Superior temporal gyrus (tissue), 1 donor: ENCODE measurements at regions not wholly inside any gene's neighbourhood (a gene's known extent, or its start where the extent isn't known, plus 50 kb on each side); places are given as distances from the start of the nearest gene placed in this dataset.
"Not testable (repeated sequence)": the region's sequence is repeated elsewhere in the genome, so short reads cannot be mapped to it uniquely, and the experiment has no call there.

ENCODE experiments used
- DNase-seq: peaks from one replicate; pipeline ENCODE4 v3.0.0-alpha.2; 2016; ENCODE audit errors: extremely low spot score

GRCh38 chr5:42241636-42242035 is 181.6 kb upstream of the GHR start:
- no peak for DNase-seq

GRCh38 chr5:42242210-42242609 is 181.0 kb upstream of the GHR start:
- DNase-seq: no peak

GRCh38 chr5:42242881-42243485 is 180.3 kb upstream of the GHR start:
- DNase-seq: no peak

- no peak for DNase-seq
These were observed 170.9 kb upstream of the GHR start for GRCh38 chr5:42252306-42252705.

DNA sequence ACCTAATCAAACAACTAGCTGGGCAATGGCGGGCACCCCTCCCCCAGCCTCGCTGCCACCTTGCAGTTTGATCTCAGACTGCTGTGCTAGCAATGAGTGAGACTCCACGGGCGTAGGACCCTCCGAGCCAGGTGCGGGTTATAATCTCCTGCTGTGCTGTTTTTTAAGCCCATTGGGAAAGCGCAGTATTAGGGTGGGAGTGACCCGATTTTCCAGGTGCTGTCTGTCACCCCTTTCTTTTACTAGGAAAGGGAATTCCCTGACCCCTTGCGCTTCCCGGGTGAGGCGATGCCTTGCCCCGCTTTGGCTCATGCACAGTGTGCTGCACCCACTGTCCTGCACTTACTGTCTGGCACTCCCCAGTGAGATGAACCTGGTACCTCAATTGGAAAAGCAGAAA is 163.3 kb upstream of the GHR start:
- DNase-seq: not testable (repeated sequence)

GRCh38 chr5:42267091-42267490 is 156.1 kb upstream of the GHR start:
- DNase-seq: no peak

DNA sequence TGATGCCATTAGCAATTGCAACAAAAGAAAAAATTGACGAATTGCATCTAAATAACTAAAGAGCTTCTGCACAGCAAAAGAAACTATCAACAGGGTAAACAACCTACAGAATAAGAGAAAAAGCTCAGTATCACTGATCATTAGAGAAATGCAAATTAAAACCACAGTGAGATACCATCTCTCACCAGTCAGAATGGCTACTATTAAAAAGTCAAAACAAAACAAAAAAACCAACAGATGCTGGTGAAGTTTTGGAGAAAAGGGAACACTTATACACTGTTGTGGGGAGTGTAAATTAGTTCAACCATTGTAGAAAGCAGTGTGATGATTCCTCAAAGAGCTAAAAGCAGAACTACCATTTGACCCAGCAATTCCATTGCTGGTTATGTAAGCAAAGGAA is 155.1 kb upstream of the GHR start:
- DNase-seq: not testable (repeated sequence)

- DNase-seq: no peak
These were observed 154.6 kb upstream of the GHR start for GRCh38 chr5:42268630-42269029.

DNA sequence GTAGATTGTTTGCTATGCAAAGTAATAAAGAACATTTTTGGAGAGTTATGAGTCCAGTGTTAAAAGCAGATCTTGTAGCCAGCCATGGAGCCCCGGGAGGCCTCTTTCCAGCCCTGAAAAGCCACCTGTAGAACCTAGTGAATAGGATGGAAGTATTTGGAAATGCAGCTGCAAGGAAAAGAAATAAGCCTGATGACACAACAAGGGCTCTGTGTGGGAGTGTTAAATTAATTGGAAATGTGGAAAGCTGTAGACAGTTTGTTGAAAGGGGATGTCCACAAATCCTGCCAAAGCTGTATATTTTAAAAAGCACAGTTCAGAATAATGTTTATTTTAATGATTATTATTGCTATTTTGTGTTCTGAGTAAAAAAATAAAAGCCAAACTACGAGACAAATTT is 152.5 kb upstream of the GHR start:
- DNase-seq: no peak

GRCh38 chr5:42274913-42275312 is 148.3 kb upstream of the GHR start:
- no peak for DNase-seq

DNA sequence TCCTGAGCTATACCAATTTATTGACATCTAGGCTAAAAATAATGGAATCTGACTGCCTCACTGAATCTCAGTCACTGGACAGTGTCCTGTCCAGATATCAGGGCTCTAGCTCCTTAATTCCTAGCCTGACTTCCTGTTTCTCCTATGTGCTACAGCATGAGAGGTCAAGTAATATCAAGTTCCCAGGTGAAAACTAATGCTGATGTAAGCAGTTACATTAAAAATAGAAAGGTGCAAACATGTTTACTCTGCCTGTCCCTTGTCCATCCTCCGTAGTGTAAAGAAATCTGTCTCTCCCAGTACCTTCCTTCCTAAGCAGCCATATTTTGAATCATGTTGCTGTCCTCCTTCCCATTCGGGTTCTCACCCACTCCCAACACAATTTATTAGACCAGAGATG is 145.9 kb upstream of the GHR start:
- no peak for DNase-seq

DNA sequence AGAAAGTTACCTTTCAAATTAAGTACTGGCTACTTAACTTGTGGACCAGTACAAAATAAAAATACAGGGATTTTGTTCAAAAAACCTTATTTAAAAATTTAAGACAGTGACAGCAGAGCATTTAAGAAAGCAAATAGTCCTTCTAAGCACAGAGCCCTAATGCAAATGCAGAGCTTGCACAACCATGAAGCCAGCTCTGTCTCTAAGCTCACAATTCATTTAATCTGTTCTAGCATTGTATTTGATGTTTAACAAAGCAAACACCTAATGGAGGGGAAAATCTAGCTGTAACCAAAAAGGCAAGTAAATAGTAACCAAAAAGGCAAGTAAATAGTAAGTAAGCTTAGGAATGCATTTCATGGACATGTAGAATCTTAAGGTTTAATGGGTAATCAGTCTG is 138.7 kb upstream of the GHR start:
- DNase-seq: no peak

GRCh38 chr5:42285230-42285629 is 138.0 kb upstream of the GHR start:
- DNase-seq: no peak

DNA sequence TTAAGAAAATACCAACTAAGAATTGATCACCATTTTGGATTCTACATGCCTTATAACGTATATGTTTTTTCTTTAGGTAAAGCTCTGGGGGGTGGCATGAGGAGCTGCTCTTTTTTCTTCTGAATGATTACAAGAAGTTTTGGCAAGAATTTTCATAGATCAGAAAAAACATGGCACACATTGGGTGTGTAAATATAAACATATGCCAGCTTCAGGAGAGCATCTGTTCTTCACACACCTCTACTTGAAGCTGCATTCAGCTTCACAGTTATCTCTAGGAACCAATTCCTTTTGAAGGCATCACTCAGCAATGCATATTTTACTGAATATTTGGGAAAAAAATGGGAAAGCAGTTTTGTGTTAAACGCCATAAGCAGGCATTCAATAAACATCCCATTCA is 122.7 kb upstream of the GHR start:
- DNase-seq: no peak

DNA sequence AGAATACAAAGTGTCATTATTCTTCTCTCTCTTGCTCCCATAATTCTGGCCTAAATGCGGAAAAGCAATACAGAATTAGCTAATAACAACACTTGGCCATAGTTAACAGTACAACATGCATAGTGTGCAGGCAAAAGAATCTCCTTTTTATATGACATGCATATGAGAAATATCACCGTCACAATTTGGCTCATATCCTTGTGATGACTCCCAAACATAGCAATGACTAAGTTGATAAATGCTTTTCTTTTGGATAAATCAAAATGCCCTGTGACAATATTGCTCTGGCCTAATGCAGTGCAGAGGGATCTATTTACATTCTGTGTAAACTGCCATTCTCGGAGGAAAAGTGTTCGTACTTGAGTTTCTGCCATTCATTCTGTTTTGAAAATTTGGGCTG is 121.9 kb upstream of the GHR start:
- no peak for DNase-seq

DNA sequence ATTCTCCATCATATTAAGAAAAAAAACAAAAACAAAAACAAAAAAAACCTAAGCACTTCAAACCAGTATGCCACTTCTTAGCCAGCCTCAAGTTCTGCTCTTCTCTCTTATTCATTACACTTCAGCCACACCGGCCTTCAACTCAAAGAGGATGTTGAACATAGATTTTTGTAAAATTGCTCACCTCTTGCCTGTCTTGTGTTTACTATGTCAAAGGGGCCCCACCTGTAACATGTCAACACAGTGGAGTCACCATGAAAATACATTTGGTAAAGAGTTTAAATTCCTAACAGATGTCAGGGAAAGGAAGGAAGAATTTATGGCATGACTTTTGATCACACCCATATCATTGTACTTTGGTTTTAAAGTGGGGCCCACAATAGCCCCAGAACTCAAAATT is 121.1 kb upstream of the GHR start:
- no peak for DNase-seq

DNA sequence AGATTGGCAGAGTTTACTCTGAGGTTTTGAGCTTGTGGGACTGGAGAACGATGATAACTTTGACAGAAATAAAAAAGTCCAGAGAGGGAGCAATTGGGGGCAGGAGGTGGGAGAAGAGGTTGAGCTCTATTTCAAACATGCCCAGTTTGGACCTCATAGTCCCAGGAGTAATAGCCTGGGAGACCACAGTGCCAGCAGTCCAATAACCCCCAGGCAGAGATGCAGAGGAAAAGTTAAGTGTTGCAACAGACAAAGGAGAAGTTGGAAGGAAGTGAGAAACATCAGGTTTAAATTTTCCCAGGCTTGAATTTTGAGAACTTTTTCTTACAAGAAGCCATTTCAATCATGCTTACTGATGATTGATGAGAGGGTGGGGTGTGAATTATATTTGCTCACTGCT is 117.0 kb upstream of the GHR start:
- no peak for DNase-seq

DNA sequence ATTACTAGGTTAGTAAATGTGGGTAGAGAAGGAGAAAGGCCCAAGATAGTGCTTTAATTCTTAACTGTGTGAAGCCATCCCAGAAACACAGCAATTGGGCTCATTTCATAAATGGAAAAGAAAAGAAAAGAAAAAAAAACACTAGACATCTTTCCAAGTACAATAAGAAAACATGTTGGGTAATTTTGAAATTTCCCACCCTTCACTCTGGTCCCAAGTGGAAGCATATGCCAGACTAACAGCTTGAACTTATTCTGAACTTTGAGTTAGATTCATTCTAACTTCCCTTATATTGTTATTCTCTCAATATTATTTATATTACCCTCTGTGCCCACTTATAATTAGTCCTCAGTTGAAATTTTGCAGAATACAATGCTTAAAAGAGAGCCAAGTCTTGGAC is 113.4 kb upstream of the GHR start:
- DNase-seq: no peak

DNA sequence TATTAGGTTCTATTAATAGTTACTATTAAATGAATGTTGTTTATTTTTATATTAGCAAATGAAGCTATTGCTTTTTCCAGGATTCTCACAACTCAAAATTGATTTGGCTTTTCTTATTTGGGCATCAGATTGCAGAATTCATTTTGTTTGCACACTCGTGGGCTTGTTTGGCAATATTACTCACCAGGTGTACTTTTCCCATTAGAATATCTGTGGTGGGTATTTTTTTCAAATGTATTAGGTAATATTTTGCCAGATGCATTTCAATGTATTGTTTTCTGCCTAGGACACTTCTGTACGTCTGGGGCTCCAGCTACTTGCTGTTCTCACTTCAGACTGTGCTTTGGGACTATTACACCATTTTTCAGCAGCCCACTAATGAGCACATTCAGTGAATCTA is 108.0 kb upstream of the GHR start:
- DNase-seq: no peak

GRCh38 chr5:42317575-42317974 is 105.7 kb upstream of the GHR start:
- no peak for DNase-seq

DNA sequence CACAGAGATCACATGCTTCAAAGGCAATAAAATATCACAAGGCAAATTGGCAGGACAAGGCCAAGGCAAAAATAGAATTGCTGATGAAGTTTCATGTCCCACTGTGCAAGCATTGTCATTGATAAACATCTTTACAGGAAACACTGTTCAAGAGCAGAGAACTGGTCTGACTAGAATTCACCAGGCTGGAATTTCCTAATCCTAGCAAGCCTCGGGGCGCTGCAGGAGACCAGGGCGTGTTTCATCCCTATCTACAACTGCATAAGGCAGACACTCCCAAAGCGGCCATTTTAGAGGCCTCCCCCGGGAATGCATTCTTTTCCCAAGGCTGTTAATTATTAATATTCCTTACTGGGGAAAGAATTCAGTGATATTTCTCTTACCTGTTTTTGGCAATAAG is 103.7 kb upstream of the GHR start:
- not testable (repeated sequence) for DNase-seq

DNA sequence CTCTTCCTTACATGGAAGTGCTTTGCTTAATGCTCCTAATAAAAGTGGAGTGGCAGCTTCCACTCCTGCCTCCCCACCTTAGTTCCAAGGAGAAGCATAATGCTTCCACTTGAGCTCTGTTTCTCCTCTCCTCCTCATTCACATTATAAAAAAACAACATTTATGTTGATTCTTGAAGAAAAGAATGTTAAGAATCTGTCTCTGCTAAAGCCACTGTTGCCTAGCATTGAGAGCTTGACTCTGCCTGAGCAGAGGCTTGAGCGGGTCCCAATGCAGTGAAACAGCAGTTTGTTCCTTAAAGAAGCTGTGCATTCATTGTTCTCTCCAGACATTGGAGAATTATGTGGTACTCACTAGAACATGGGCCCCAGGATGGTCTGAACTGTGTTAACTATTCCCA is 101.5 kb upstream of the GHR start:
- DNase-seq: no peak

- no peak for DNase-seq
These were observed 86.1 kb upstream of the GHR start for GRCh38 chr5:42337143-42337542.

GRCh38 chr5:42337607-42338006 is 85.6 kb upstream of the GHR start:
- DNase-seq: no peak

- DNase-seq: no peak
These were observed 85.1 kb upstream of the GHR start for GRCh38 chr5:42338136-42338535.
